Type B pancreatic cell (in vitro differentiated cells): ENCODE measurements at regions not wholly inside any gene's neighbourhood (a gene's known extent, or its start where the extent isn't known, plus 50 kb on each side); places are given as distances from the start of the nearest gene placed in this dataset.
"Not testable (repeated sequence)": the region's sequence is repeated elsewhere in the genome, so short reads cannot be mapped to it uniquely, and the experiment has no call there.

Experiments used
- DNase-seq: peaks from one replicate; pipeline ENCODE4 v3.0.0; 2021; ENCODE audit warnings: mixed read lengths; ENCODE audit not compliant: unreplicated experiment; ENCODE audit errors: extremely low spot score
- H3K27ac Mint-ChIP-seq: 2 replicates; pipeline ENCODE4 v1.8.0; 2021; ENCODE audit warnings: mild to moderate bottlenecking, mixed read lengths
- H3K27me3 Mint-ChIP-seq: 2 replicates; pipeline ENCODE4 v1.8.0; 2021; ENCODE audit warnings: mixed read lengths
- H3K36me3 Mint-ChIP-seq: 2 replicates; pipeline ENCODE4 v1.8.0; 2021; ENCODE audit warnings: mixed read lengths
- H3K4me1 Mint-ChIP-seq: one replicate; pipeline ENCODE4 v1.8.0; 2021; ENCODE audit warnings: mixed read lengths; ENCODE audit not compliant: unreplicated experiment
- H3K4me3 Mint-ChIP-seq: 2 replicates; pipeline ENCODE4 v1.8.0; 2021; ENCODE audit warnings: mild to moderate bottlenecking, mixed read lengths
- H3K9me3 Mint-ChIP-seq: 2 replicates; pipeline ENCODE4 v1.8.0; 2021; ENCODE audit warnings: mixed read lengths
- TF ChIP-seq, protein P1 (sequence below): fragments of 200-600 bp; sonication (generic); conservative IDR thresholded peaks from 2 replicates; pipeline ENCODE4 v1.5.0; 2021; ENCODE audit warnings: antibody characterized with exemption, mild to moderate bottlenecking

DNA sequence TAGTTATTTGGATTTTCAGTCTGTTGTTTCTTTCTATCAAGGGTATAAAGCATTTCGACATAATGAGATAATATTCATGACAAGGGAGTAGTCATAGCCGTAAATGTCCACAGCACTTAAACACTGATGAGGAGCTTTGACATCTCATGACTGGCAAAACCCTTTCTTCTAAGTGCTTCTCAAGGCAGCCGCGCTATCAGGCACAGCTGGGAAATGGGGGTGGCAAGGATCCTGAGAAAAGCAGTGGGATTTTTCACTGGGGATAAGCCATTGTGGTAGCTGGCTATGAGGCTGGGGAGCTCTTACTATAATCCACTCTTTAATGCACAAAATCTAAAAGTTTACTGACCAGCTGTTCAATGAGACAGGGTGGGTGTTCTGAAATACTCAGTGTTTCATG lies 493.2 kb upstream of the KLF6 start:
- H3K4me3 Mint-ChIP-seq = no peak overlapping the region
- H3K27ac Mint-ChIP-seq = no peak overlapping the region
- TF ChIP-seq, protein P1, sequence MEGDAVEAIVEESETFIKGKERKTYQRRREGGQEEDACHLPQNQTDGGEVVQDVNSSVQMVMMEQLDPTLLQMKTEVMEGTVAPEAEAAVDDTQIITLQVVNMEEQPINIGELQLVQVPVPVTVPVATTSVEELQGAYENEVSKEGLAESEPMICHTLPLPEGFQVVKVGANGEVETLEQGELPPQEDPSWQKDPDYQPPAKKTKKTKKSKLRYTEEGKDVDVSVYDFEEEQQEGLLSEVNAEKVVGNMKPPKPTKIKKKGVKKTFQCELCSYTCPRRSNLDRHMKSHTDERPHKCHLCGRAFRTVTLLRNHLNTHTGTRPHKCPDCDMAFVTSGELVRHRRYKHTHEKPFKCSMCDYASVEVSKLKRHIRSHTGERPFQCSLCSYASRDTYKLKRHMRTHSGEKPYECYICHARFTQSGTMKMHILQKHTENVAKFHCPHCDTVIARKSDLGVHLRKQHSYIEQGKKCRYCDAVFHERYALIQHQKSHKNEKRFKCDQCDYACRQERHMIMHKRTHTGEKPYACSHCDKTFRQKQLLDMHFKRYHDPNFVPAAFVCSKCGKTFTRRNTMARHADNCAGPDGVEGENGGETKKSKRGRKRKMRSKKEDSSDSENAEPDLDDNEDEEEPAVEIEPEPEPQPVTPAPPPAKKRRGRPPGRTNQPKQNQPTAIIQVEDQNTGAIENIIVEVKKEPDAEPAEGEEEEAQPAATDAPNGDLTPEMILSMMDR = no peak

GRCh38 chr10:4276151-4276550 lies 491.1 kb upstream of the KLF6 start:
- H3K27me3 Mint-ChIP-seq = no peaks in the 10 kb centered on the region
- H3K4me1 Mint-ChIP-seq = peaks cover 13% of the 10 kb centered on the region
- no peaks in the 10 kb centered on the region for H3K9me3 Mint-ChIP-seq
- TF ChIP-seq, protein P1 = no peak
- DNase-seq = no peak
- no peaks in the 10 kb centered on the region for H3K36me3 Mint-ChIP-seq
- H3K4me3 Mint-ChIP-seq = no peak overlapping the region
- no peak overlapping the region for H3K27ac Mint-ChIP-seq

More for the DNA sequence above, 493.2 kb upstream of the KLF6 start:
- H3K9me3 Mint-ChIP-seq = no peaks in the 10 kb centered on the region
- no peaks in the 10 kb centered on the region for H3K36me3 Mint-ChIP-seq
- peaks cover 3% of the 10 kb centered on the region for H3K27me3 Mint-ChIP-seq
- DNase-seq = no peak
- H3K4me1 Mint-ChIP-seq = peaks cover 13% of the 10 kb centered on the region

- H3K27me3 Mint-ChIP-seq, H3K27ac Mint-ChIP-seq, H3K4me1 Mint-ChIP-seq, H3K36me3 Mint-ChIP-seq, DNase-seq, H3K4me3 Mint-ChIP-seq, H3K9me3 Mint-ChIP-seq: not testable (repeated sequence)
Measured at GRCh38 chr10:4274671-4275070, 489.7 kb upstream of the KLF6 start.

DNA sequence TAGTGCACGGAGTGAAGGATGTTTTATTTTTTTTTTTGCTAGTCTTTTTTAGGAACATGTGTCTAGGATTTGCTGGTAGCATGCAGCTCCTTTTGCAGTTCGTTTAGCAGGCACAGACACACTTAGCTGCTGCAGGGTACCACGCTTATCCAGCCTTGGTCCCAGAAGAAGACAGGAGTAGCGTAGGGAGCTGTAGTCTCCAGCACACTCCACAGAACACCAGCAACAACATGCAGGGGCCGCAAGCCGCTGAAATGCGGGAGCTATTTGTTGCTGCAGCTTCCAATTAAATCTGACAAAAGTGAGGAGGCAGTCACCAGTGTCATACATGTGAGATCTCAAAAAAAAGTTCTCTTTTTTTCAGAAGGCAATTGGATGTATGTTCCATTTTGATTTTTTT lies 486.2 kb upstream of the KLF6 start:
- Mint-ChIP-seq H3K27ac (no peak overlapping the region), H3K9me3 (no peaks in the 10 kb centered on the region), H3K27me3 (no peaks in the 10 kb centered on the region), H3K36me3 (no peaks in the 10 kb centered on the region), H3K4me1 (peaks cover 11% of the 10 kb centered on the region), H3K4me3 (no peak overlapping the region)
- no peak for DNase-seq
- TF ChIP-seq, protein P1 = no peak

DNA sequence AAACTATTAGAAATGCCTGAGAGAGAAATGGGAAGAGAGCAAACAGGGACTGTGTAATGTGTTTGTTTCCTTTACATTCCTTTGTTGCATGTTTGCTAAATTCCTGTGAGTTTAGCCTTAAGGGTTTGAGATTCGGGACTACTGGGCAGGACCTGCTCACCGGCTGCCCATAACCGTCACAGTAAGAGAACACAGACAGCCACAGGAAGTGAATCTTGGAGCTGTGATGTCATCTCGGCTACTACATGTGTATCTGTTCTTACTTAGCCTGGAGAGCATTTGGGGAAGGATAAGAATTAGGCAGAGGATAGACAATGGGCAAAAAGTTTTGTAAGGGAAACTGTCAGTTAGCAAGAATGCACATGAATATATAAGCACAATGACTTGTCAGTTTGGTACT lies 485.1 kb upstream of the KLF6 start:
- Mint-ChIP-seq H3K36me3 (no peaks in the 10 kb centered on the region), H3K27me3 (no peaks in the 10 kb centered on the region), H3K9me3 (no peaks in the 10 kb centered on the region), H3K4me1 (peaks cover 11% of the 10 kb centered on the region), H3K4me3 (no peak overlapping the region), H3K27ac (peak overlapping the region; percentile 57)
- TF ChIP-seq, protein P1 = no peak
- DNase-seq = no peak

- DNase-seq, H3K9me3 Mint-ChIP-seq, H3K36me3 Mint-ChIP-seq, H3K27me3 Mint-ChIP-seq, H3K4me3 Mint-ChIP-seq, H3K27ac Mint-ChIP-seq: not testable (repeated sequence)
- H3K4me1 Mint-ChIP-seq = peaks cover 11% of the 10 kb centered on the region
Measured at GRCh38 chr10:4268490-4268889, 483.5 kb upstream of the KLF6 start.

DNA sequence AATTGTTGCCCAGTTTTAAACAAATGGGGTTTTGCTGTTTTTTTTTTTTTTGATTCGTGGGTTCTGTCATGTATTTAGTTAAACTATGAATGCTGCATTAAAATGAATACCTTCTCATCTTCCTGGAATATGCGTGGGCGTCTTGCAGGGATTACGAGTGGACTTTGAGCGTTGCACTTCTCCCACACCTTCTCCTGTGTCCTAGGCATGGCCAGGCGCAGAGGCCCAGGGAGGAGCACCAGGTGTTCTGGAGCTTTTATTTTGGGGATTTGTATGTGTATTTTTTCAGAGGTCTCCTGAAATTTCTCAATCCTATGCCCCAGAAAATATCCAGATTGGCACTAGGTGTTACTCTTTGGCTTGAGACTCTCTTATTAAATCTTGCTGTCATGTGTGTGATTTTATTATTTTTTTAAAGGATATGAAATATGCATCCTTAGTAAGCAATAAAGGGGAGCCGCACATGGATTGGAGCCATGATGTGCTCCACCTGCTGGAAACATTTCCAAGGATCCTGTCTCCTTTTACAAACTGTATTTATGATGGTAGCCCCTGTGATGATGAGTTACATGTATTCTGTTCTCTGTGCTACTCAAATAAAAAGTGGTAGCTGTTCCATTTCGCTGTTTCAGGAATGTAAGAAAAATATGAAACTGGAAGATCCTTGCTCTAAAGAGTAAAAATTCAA lies 482.2 kb upstream of the KLF6 start:
- Mint-ChIP-seq H3K36me3 (no peaks in the 10 kb centered on the region), H3K27me3 (no peaks in the 10 kb centered on the region), H3K9me3 (no peaks in the 10 kb centered on the region), H3K27ac (no peak overlapping the region), H3K4me3 (no peak overlapping the region), H3K4me1 (peaks cover 11% of the 10 kb centered on the region)
- TF ChIP-seq, protein P1 = peak; percentile 28
- no peak for DNase-seq
